CD14-positive monocyte (primary cell): ENCODE measurements at regions not wholly inside any gene's neighbourhood (a gene's known extent, or its start where the extent isn't known, plus 50 kb on each side); places are given as distances from the start of the nearest gene placed in this dataset.
"Not testable (repeated sequence)": the region's sequence is repeated elsewhere in the genome, so short reads cannot be mapped to it uniquely, and the experiment has no call there.

Experiments used
- DNase-seq, 3 donors: peaks; one replicate each; pipeline ENCODE4 v3.0.0-alpha.2; 2011 to 2022
- H2AFZ ChIP-seq: 2 replicates; pipeline ENCODE4 v1.6.0; 2012; ENCODE audit warnings: mild to moderate bottlenecking, low read depth, low read length, inconsistent platforms; ENCODE audit not compliant: insufficient read depth, poor library complexity, severe bottlenecking
- H3K27ac ChIP-seq, 2 donors: 1 replicate in 1 of 2; 2 replicates in 1 of 2; pipeline ENCODE4 v1.5.1; 2012 to 2013; ENCODE audit warnings: low read length in 2 of 2, control low read depth in 1 of 2, inconsistent platforms in 1 of 2, low read depth in 1 of 2, mild to moderate bottlenecking in 1 of 2
- H3K27me3 ChIP-seq, 2 donors: one replicate each; pipeline versions ENCODE4 v1.6.0 to v1.6.1; 2011 to 2013; ENCODE audit warnings: low read length in 2 of 2; ENCODE audit not compliant: control insufficient read depth in 2 of 2, insufficient read depth in 2 of 2
- H3K36me3 ChIP-seq, 2 donors: replicated peaks in 1 of 2; 1 replicate in 1 of 2; 2 replicates in 1 of 2; pipeline versions ENCODE4 v1.5.1 to v1.6.1; 2012 to 2013; ENCODE audit warnings: low read length in 2 of 2, control low read depth in 1 of 2, inconsistent platforms in 1 of 2, mild to moderate bottlenecking in 1 of 2; ENCODE audit not compliant: insufficient read depth in 2 of 2, control insufficient read depth in 1 of 2
- H3K4me1 ChIP-seq, 2 donors: 1 replicate in 1 of 2; 2 replicates in 1 of 2; pipeline versions ENCODE4 v1.5.1 to v1.6.1; 2012 to 2013; ENCODE audit warnings: low read length in 2 of 2, control low read depth in 1 of 2, inconsistent platforms in 1 of 2, mild to moderate bottlenecking in 1 of 2, moderate library complexity in 1 of 2; ENCODE audit not compliant: insufficient read depth in 2 of 2, control insufficient read depth in 1 of 2
- H3K4me2 ChIP-seq: replicated peaks from 2 replicates; pipeline ENCODE3; 2012; ENCODE audit warnings: low read length, moderate library complexity, mild to moderate bottlenecking; ENCODE audit not compliant: poor library complexity, severe bottlenecking; ENCODE audit errors: extremely low read depth
- H3K4me3 ChIP-seq, 3 experiments: fragments of 200-600 bp in 1 of 3; sonication (generic) in 1 of 3; replicated peaks in 1 of 3; 1 replicate in 2 of 3; 2 replicates in 1 of 3; pipeline ENCODE4 v1.5.1; 2011 to 2013; ENCODE audit warnings: low read length in 3 of 3, mild to moderate bottlenecking in 3 of 3, control low read depth in 2 of 3, low read depth in 2 of 3, inconsistent platforms in 1 of 3, moderate library complexity in 1 of 3
- H3K79me2 ChIP-seq: 2 replicates; pipeline ENCODE4 v1.6.0; 2012; ENCODE audit warnings: mild to moderate bottlenecking, control low read depth, inconsistent platforms, low read length, moderate library complexity; ENCODE audit not compliant: insufficient read depth
- H3K9ac ChIP-seq: 2 replicates; pipeline ENCODE4 v1.6.0; 2017; ENCODE audit warnings: low read length, mild to moderate bottlenecking; ENCODE audit not compliant: insufficient read depth, poor library complexity, severe bottlenecking
- H3K9me3 ChIP-seq, 2 donors: replicated peaks in 1 of 2; 1 replicate in 1 of 2; 2 replicates in 1 of 2; pipeline versions ENCODE4 v1.5.1 to v1.6.1; 2012 to 2013; ENCODE audit warnings: low read length in 2 of 2, control low read depth in 1 of 2; ENCODE audit not compliant: control insufficient read depth in 1 of 2, insufficient read depth in 1 of 2
- H4K20me1 ChIP-seq: 2 replicates; pipeline ENCODE4 v1.6.0; 2012; ENCODE audit warnings: mild to moderate bottlenecking, low read length, control low read depth, moderate library complexity; ENCODE audit not compliant: insufficient read depth
- H3K27ac Mint-ChIP-seq, 7 donors: one replicate each; pipeline ENCODE4 v1.8.0; 2020; ENCODE audit warnings: mild to moderate bottlenecking in 7 of 7, mixed read lengths in 7 of 7, moderate library complexity in 6 of 7, inconsistent platforms in 2 of 7
- H3K27me3 Mint-ChIP-seq, 3 donors: one replicate each; pipeline ENCODE4 v1.8.0; 2021 to 2022; ENCODE audit warnings: low read depth in 3 of 3, mild to moderate bottlenecking in 3 of 3, mixed read lengths in 3 of 3, moderate library complexity in 3 of 3, inconsistent platforms in 1 of 3
- H3K36me3 Mint-ChIP-seq, 2 donors: one replicate each; pipeline ENCODE4 v1.8.0; 2020; ENCODE audit warnings: mixed read lengths in 2 of 2, inconsistent platforms in 1 of 2, mild to moderate bottlenecking in 1 of 2
- H3K4me1 Mint-ChIP-seq: one replicate; pipeline ENCODE4 v1.8.0; 2020; ENCODE audit warnings: mild to moderate bottlenecking, mixed read lengths
- H3K4me3 Mint-ChIP-seq, 2 donors: one replicate each; pipeline ENCODE4 v1.8.0; 2020; ENCODE audit warnings: mild to moderate bottlenecking in 2 of 2, mixed read lengths in 2 of 2, moderate library complexity in 1 of 2
- H3K9me3 Mint-ChIP-seq, 7 donors: one replicate each; pipeline ENCODE4 v1.8.0; 2020 to 2022; ENCODE audit warnings: mixed read lengths in 7 of 7, mild to moderate bottlenecking in 6 of 7, moderate library complexity in 6 of 7, inconsistent platforms in 2 of 7
- CTCF ChIP-seq: fragments of 200-600 bp; IDR thresholded peaks from one replicate; pipeline ENCODE4 v1.8.0; 2022; ENCODE audit warnings: antibody characterized with exemption, mild to moderate bottlenecking
- WGBS: methylation state at CpG from one replicate; pipeline ENCODE4 v1.1.5; 2013; ENCODE audit warnings: missing lambda C conversion rate; ENCODE audit not compliant: insufficient coverage; 5-methylcytosine and 5-hydroxymethylcytosine counted together
- intact Hi-C, 2 donors: fragments of 100-400 bp; cut with micrococcal nuclease; formaldehyde crosslinking; loops; one replicate each; pipeline versions ENCODE4 v1.15.0 to v1.15.1; 2023

- Histone ChIP-seq H3K4me1 (no peaks in the 10 kb centered on the region), H3K36me3 (peaks cover 11 to 23% of the 10 kb centered on the region in 2 donors), H3K79me2 (no peaks in the 10 kb centered on the region), H3K27me3 (no peaks in the 10 kb centered on the region), H3K4me2 (no peak overlapping the region), H3K9me3 (peaks cover 0 to 7% of the 10 kb centered on the region in 2 donors), H3K4me3 (no peak overlapping the region), H4K20me1 (no peaks in the 10 kb centered on the region), H3K9ac (no peak overlapping the region), H3K27ac (no peak overlapping the region), H2AFZ (no peak overlapping the region)
- Mint-ChIP-seq H3K9me3 (peaks cover 6 to 14% (median 8%) of the 10 kb centered on the region in 7 donors), H3K36me3 (peaks cover 21 to 29% of the 10 kb centered on the region in 2 donors), H3K4me3 (no peak overlapping the region), H3K27me3 (peaks cover 0 to 2% (median 0%) of the 10 kb centered on the region in 3 donors), H3K4me1 (no peaks in the 10 kb centered on the region), H3K27ac (no peak overlapping the region)
- no peak for DNase-seq
- intact Hi-C loops: no loop called here
- WGBS: 86% methylated on average over 2 of the region's 11 CpGs
- TF ChIP-seq CTCF: no peak
Observed at GRCh38 chr7:35908331-35909216, 107.7 kb downstream of the SEPTIN7 start.

- 88% methylated on average over 1 of the region's 4 CpGs for WGBS
- intact Hi-C loops: no loop called here
- Histone ChIP-seq H3K4me2 (no peak overlapping the region), H3K9ac (peak overlapping the region; percentile 4), H3K4me1 (peaks cover under 1% of the 10 kb centered on the region in 2 donors), H3K36me3 (peaks cover 6 to 10% of the 10 kb centered on the region in 2 donors), H3K4me3 (no peak overlapping the region), H3K27ac (no peak overlapping the region), H3K27me3 (no peaks in the 10 kb centered on the region), H3K9me3 (peaks cover 0 to 8% of the 10 kb centered on the region in 2 donors), H2AFZ (no peak overlapping the region), H3K79me2 (no peaks in the 10 kb centered on the region), H4K20me1 (no peaks in the 10 kb centered on the region)
- H3K36me3 Mint-ChIP-seq: peaks cover 11 to 17% of the 10 kb centered on the region in 2 donors
- peaks cover 7 to 14% (median 9%) of the 10 kb centered on the region in 7 donors for H3K9me3 Mint-ChIP-seq
- no peak for TF ChIP-seq CTCF
- DNase-seq: no peak
- H3K27ac Mint-ChIP-seq: no peak overlapping the region
- H3K27me3 Mint-ChIP-seq: peaks cover 0 to 2% (median 0%) of the 10 kb centered on the region in 3 donors
- H3K4me3 Mint-ChIP-seq: no peak overlapping the region
- no peaks in the 10 kb centered on the region for H3K4me1 Mint-ChIP-seq
Observed at GRCh38 chr7:35909870-35910357, 109.1 kb downstream of the SEPTIN7 start.

GRCh38 chr7:35910621-35911020, 109.8 kb downstream of the SEPTIN7 start:
- H3K27me3 ChIP-seq, H3K27ac ChIP-seq, H3K4me1 Mint-ChIP-seq, H3K4me3 Mint-ChIP-seq, H3K27ac Mint-ChIP-seq, intact Hi-C loops, H4K20me1 ChIP-seq, H3K4me3 ChIP-seq, H3K27me3 Mint-ChIP-seq, H3K9me3 ChIP-seq, H3K4me2 ChIP-seq, H3K79me2 ChIP-seq, H3K36me3 ChIP-seq, H3K9ac ChIP-seq, H3K4me1 ChIP-seq, H2AFZ ChIP-seq, DNase-seq: not testable (repeated sequence)
- Mint-ChIP-seq H3K9me3 (peaks cover 7 to 14% (median 9%) of the 10 kb centered on the region in 7 donors), H3K36me3 (peaks cover 5 to 11% of the 10 kb centered on the region in 2 donors)
- WGBS: 100% methylated on average over 2 of the region's 3 CpGs
